ENCODE measurements at regions not wholly inside any gene's neighbourhood (a gene's known extent, or its start where the extent isn't known, plus 50 kb on each side); places are given as distances from the start of the nearest gene placed in this dataset.

GRCh38 chr4:159545556-159545955 lies 442.7 kb downstream of the RAPGEF2 start:
- no peak for TF ChIP-seq CTCF (IDR thresholded peaks at IDR 0.05)
- H3K9me3 ChIP-seq: no peaks in the 10 kb centered on the region

GRCh38 chr4:159547645-159548308 lies 444.9 kb downstream of the RAPGEF2 start:
- Histone ChIP-seq H3K9me3 (no peaks in the 10 kb centered on the region), H3K27ac (no peak overlapping the region), H3K36me3 (no peaks in the 10 kb centered on the region), H3K4me1 (ENCODE audit: control insufficient read depth in 1 of 2, low read depth in 2 of 2) (no peaks in the 10 kb centered on the region), H3K27me3 (replicated peaks; ENCODE audit: insufficient read depth) (no peaks in the 10 kb centered on the region), H3K4me3 (no peak overlapping the region)
- TF ChIP-seq CTCF (IDR thresholded peaks at IDR 0.05): no peak
- DNase-seq (ENCODE audit: low spot score): no peak
- ATAC-seq (ENCODE audit: insufficient number of reproducible peaks, low FRiP score, low read depth): no peak

More at GRCh38 chr4:159545556-159545955, 442.7 kb downstream of the RAPGEF2 start:
- H3K36me3 ChIP-seq: no peaks in the 10 kb centered on the region
- H3K4me3 ChIP-seq: no peak overlapping the region
- ATAC-seq (ENCODE audit: insufficient number of reproducible peaks, low FRiP score, low read depth): no peak
- no peak overlapping the region for H3K27ac ChIP-seq
- no peak for DNase-seq (ENCODE audit: low spot score)
- H3K27me3 ChIP-seq (replicated peaks; ENCODE audit: insufficient read depth): no peaks in the 10 kb centered on the region
- no peaks in the 10 kb centered on the region for H3K4me1 ChIP-seq (ENCODE audit: control insufficient read depth in 1 of 2, low read depth in 2 of 2)

- H3K36me3 ChIP-seq: no peaks in the 10 kb centered on the region
- ATAC-seq (ENCODE audit: insufficient number of reproducible peaks, low FRiP score, low read depth) (no peak), DNase-seq (ENCODE audit: low spot score) (no peak)
- H3K4me1 ChIP-seq (ENCODE audit: control insufficient read depth in 1 of 2, low read depth in 2 of 2): no peaks in the 10 kb centered on the region
- no peak overlapping the region for H3K27ac ChIP-seq
- H3K27me3 ChIP-seq (replicated peaks; ENCODE audit: insufficient read depth): no peaks in the 10 kb centered on the region
- no peak overlapping the region for H3K4me3 ChIP-seq
- H3K9me3 ChIP-seq: no peaks in the 10 kb centered on the region
- no peak for TF ChIP-seq CTCF (IDR thresholded peaks at IDR 0.05)
Measured at GRCh38 chr4:159549098-159549518, 446.2 kb downstream of the RAPGEF2 start.

DNA sequence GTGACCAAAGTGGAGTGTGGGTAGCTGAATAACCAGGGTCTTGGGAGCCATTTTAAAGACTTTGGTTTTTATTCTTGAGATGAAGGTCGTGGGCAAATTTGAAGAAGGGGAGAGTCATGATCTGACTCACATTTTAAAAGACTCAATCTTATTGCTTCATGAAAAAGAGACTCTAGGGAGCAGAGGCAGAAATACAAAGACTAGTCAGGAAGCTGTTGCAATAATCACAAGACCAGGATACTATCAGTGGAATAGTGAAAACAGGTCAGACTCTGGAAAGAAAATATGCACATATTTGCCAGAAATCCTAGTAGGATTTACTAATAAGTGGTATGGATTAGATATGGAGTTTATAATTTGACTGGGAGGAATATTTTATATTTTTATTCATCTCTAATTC lies 448.4 kb downstream of the RAPGEF2 start:
- DNase-seq (ENCODE audit: low spot score) (no peak), ATAC-seq (ENCODE audit: insufficient number of reproducible peaks, low FRiP score, low read depth) (no peak)
- no peaks in the 10 kb centered on the region for H3K9me3 ChIP-seq
- H3K4me3 ChIP-seq: no peak overlapping the region
- H3K36me3 ChIP-seq: no peaks in the 10 kb centered on the region
- H3K4me1 ChIP-seq (ENCODE audit: control insufficient read depth in 1 of 2, low read depth in 2 of 2): no peaks in the 10 kb centered on the region
- H3K27ac ChIP-seq: no peak overlapping the region
- no peak for TF ChIP-seq CTCF (IDR thresholded peaks at IDR 0.05)
- H3K27me3 ChIP-seq (replicated peaks; ENCODE audit: insufficient read depth): no peaks in the 10 kb centered on the region

GRCh38 chr4:159552979-159553768 lies 450.3 kb downstream of the RAPGEF2 start:
- no peak for DNase-seq (ENCODE audit: low spot score)
- Histone ChIP-seq H3K27me3 (replicated peaks; ENCODE audit: insufficient read depth) (no peaks in the 10 kb centered on the region), H3K4me3 (no peak overlapping the region), H3K9me3 (no peaks in the 10 kb centered on the region), H3K36me3 (no peaks in the 10 kb centered on the region), H3K4me1 (ENCODE audit: control insufficient read depth in 1 of 2, low read depth in 2 of 2) (no peaks in the 10 kb centered on the region), H3K27ac (no peak overlapping the region)
- no peak for TF ChIP-seq CTCF (IDR thresholded peaks at IDR 0.05)
- no peak for ATAC-seq (ENCODE audit: insufficient number of reproducible peaks, low FRiP score, low read depth)

All from thoracic aorta (tissue), 2 donors.